ENCODE measurements at regions not wholly inside any gene's neighbourhood (a gene's known extent, or its start where the extent isn't known, plus 50 kb on each side); places are given as distances from the start of the nearest gene placed in this dataset.
"Not testable (repeated sequence)": the region's sequence is repeated elsewhere in the genome, so short reads cannot be mapped to it uniquely, and the experiment has no call there.

GRCh38 chr12:90455756-90456155 lies 499.2 kb downstream of the CCER1 start:
- TF ChIP-seq CTCF (IDR thresholded peaks at IDR 0.05; ENCODE audit: insufficient read depth, low read depth, low read length, missing control alignments), result no peak
- DNase-seq (ENCODE audit: low read depth), result no peak
- H3K4me3 ChIP-seq (ENCODE audit: low read depth, low read length), result no peak overlapping the region

- no peak for DNase-seq (ENCODE audit: low read depth)
- no peak overlapping the region for H3K4me3 ChIP-seq (ENCODE audit: low read depth, low read length)
These were observed 505.4 kb downstream of the CCER1 start for GRCh38 chr12:90449611-90450010.

GRCh38 chr12:90443466-90443865 lies 511.5 kb downstream of the CCER1 start:
- H3K4me3 ChIP-seq (ENCODE audit: low read depth, low read length); DNase-seq (ENCODE audit: low read depth): not testable (repeated sequence)

More at GRCh38 chr12:90449611-90450010, 505.4 kb downstream of the CCER1 start:
- TF ChIP-seq CTCF (IDR thresholded peaks at IDR 0.05; ENCODE audit: insufficient read depth, low read depth, low read length, missing control alignments), result no peak

- no peak overlapping the region for H3K4me3 ChIP-seq (ENCODE audit: low read depth, low read length)
- no peak for DNase-seq (ENCODE audit: low read depth)
- TF ChIP-seq CTCF (IDR thresholded peaks at IDR 0.05; ENCODE audit: insufficient read depth, low read depth, low read length, missing control alignments), result no peak
These were observed 513.5 kb downstream of the CCER1 start for GRCh38 chr12:90441431-90441830.

GRCh38 chr12:90428881-90429280 lies 526.1 kb downstream of the CCER1 start:
- no peak for DNase-seq (ENCODE audit: low read depth)
- TF ChIP-seq CTCF (IDR thresholded peaks at IDR 0.05; ENCODE audit: insufficient read depth, low read depth, low read length, missing control alignments), result no peak
- no peak overlapping the region for H3K4me3 ChIP-seq (ENCODE audit: low read depth, low read length)

GRCh38 chr12:90428465-90428864 lies 526.5 kb downstream of the CCER1 start:
- H3K4me3 ChIP-seq (ENCODE audit: low read depth, low read length), result no peak overlapping the region
- TF ChIP-seq CTCF (IDR thresholded peaks at IDR 0.05; ENCODE audit: insufficient read depth, low read depth, low read length, missing control alignments), result no peak
- DNase-seq (ENCODE audit: low read depth), result no peak

GRCh38 chr12:90423965-90424364 lies 531.0 kb downstream of the CCER1 start:
- no peak overlapping the region for H3K4me3 ChIP-seq (ENCODE audit: low read depth, low read length)
- DNase-seq (ENCODE audit: low read depth), result no peak
- TF ChIP-seq CTCF (IDR thresholded peaks at IDR 0.05; ENCODE audit: insufficient read depth, low read depth, low read length, missing control alignments), result no peak
